RPMI8226 (cell line): ENCODE measurements at regions not wholly inside any gene's neighbourhood (a gene's known extent, or its start where the extent isn't known, plus 50 kb on each side); places are given as distances from the start of the nearest gene placed in this dataset.
A peak's percentile ranks its signal among the peaks of the same experiment; 100 is the strongest.

Experiments
- DNase-seq: peaks from one replicate; pipeline ENCODE4 v3.0.0-alpha.2; 2015

- no peak for DNase-seq
Observed at GRCh38 chr5:116702776-116703175, 128.2 kb upstream of the SEMA6A start.

GRCh38 chr5:116699332-116699731 lies 124.7 kb upstream of the SEMA6A start:
- no peak for DNase-seq

- DNase-seq, result no peak
Observed at GRCh38 chr5:116696366-116696765, 121.7 kb upstream of the SEMA6A start.

GRCh38 chr5:116695681-116696080 lies 121.1 kb upstream of the SEMA6A start:
- no peak for DNase-seq

- DNase-seq, result no peak
Observed at GRCh38 chr5:116686438-116686837, 111.8 kb upstream of the SEMA6A start.

- DNase-seq, result no peak
Observed at GRCh38 chr5:116685931-116686330, 111.3 kb upstream of the SEMA6A start.

GRCh38 chr5:116685069-116685468 lies 110.4 kb upstream of the SEMA6A start:
- DNase-seq, result no peak

GRCh38 chr5:116681334-116682013 lies 106.9 kb upstream of the SEMA6A start:
- DNase-seq, result no peak

- DNase-seq, result no peak
Observed at GRCh38 chr5:116675626-116675910, 100.9 kb upstream of the SEMA6A start.

GRCh38 chr5:116674881-116675625 lies 100.4 kb upstream of the SEMA6A start:
- DNase-seq, result no peak

- DNase-seq, result no peak
Observed at GRCh38 chr5:116673453-116673852, 98.8 kb upstream of the SEMA6A start.

- DNase-seq, result no peak
Observed at GRCh38 chr5:116672203-116672602, 97.6 kb upstream of the SEMA6A start.

- peak; percentile 7 for DNase-seq
Observed at GRCh38 chr5:116671211-116671736, 96.7 kb upstream of the SEMA6A start.

- DNase-seq, result no peak
Observed at GRCh38 chr5:116669261-116670031, 94.8 kb upstream of the SEMA6A start.

GRCh38 chr5:116668390-116668789 lies 93.8 kb upstream of the SEMA6A start:
- DNase-seq, result no peak

- no peak for DNase-seq
Observed at GRCh38 chr5:116666901-116667300, 92.3 kb upstream of the SEMA6A start.

GRCh38 chr5:116664988-116665387 lies 90.4 kb upstream of the SEMA6A start:
- DNase-seq, result no peak

- no peak for DNase-seq
Observed at GRCh38 chr5:116663081-116663480, 88.5 kb upstream of the SEMA6A start.

- DNase-seq, result no peak
Observed at GRCh38 chr5:116661419-116661818, 86.8 kb upstream of the SEMA6A start.

GRCh38 chr5:116660929-116661328 lies 86.3 kb upstream of the SEMA6A start:
- DNase-seq, result no peak

- no peak for DNase-seq
Observed at GRCh38 chr5:116658830-116659229, 84.2 kb upstream of the SEMA6A start.

- DNase-seq, result no peak
Observed at GRCh38 chr5:116658141-116658540, 83.5 kb upstream of the SEMA6A start.

GRCh38 chr5:116655431-116655830 lies 80.8 kb upstream of the SEMA6A start:
- no peak for DNase-seq

GRCh38 chr5:116654925-116655324 lies 80.3 kb upstream of the SEMA6A start:
- no peak for DNase-seq
